PFSK-1 (cell line): ENCODE measurements at regions not wholly inside any gene's neighbourhood (a gene's known extent, or its start where the extent isn't known, plus 50 kb on each side); places are given as distances from the start of the nearest gene placed in this dataset.

Experiments
- FOXP2 ChIP-seq: optimal IDR thresholded peaks from 2 replicates; pipeline ENCODE3; 2011; ENCODE audit warnings: borderline replicate concordance, control low read depth, inconsistent platforms; ENCODE audit not compliant: insufficient read depth; ENCODE audit errors: extremely low read length, extremely low read depth
- POLR2AphosphoS5 ChIP-seq: IDR thresholded peaks from 2 replicates; pipeline ENCODE4 v1.6.1; 2012; ENCODE audit warnings: low read depth, mild to moderate bottlenecking, control low read depth, low read length, moderate library complexity
- SIN3A ChIP-seq: IDR thresholded peaks from 2 replicates; pipeline ENCODE4 v1.6.1; 2012; ENCODE audit warnings: mild to moderate bottlenecking, low read length, moderate library complexity, borderline replicate concordance; ENCODE audit not compliant: insufficient read depth
- TAF1 ChIP-seq: IDR thresholded peaks from 2 replicates; pipeline ENCODE4 v1.6.1; 2012; ENCODE audit warnings: low read length, control low read depth, borderline replicate concordance; ENCODE audit not compliant: insufficient read depth
- TF ChIP-seq, protein P1 (sequence below), 2 experiments: IDR thresholded peaks; 2 replicates each; pipeline versions ENCODE4 v1.6.1 to v1.8.0; 2011 to 2012; ENCODE audit warnings: low read depth in 2 of 2, low read length in 2 of 2, control low read depth in 1 of 2, inconsistent platforms in 1 of 2, mild to moderate bottlenecking in 1 of 2, moderate library complexity in 1 of 2; ENCODE audit not compliant: insufficient read depth in 1 of 2

DNA sequence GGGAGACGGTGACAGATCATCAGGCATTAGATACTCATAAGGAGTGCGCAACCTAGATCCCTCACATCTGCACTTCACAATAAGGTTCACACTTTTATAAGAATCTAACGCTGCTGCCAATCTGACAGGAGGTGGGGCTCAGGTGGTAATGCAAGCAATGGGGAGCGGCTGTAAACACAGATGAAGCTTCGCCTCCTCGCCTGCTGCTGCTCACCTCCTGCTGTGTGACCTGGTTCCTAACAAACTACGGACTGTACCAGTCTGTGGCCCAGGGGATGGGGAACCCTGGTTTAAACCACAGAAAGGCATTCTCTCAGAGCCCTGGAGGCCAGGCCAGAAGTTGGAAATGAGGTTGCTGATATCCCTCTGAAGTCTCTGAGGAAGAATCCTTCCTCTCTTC lies 323.6 kb downstream of the DRD1 start:
- TF ChIP-seq FOXP2 (no peak), POLR2AphosphoS5 (no peak), SIN3A (no peak), TAF1 (no peak)
- TF ChIP-seq, protein P1, sequence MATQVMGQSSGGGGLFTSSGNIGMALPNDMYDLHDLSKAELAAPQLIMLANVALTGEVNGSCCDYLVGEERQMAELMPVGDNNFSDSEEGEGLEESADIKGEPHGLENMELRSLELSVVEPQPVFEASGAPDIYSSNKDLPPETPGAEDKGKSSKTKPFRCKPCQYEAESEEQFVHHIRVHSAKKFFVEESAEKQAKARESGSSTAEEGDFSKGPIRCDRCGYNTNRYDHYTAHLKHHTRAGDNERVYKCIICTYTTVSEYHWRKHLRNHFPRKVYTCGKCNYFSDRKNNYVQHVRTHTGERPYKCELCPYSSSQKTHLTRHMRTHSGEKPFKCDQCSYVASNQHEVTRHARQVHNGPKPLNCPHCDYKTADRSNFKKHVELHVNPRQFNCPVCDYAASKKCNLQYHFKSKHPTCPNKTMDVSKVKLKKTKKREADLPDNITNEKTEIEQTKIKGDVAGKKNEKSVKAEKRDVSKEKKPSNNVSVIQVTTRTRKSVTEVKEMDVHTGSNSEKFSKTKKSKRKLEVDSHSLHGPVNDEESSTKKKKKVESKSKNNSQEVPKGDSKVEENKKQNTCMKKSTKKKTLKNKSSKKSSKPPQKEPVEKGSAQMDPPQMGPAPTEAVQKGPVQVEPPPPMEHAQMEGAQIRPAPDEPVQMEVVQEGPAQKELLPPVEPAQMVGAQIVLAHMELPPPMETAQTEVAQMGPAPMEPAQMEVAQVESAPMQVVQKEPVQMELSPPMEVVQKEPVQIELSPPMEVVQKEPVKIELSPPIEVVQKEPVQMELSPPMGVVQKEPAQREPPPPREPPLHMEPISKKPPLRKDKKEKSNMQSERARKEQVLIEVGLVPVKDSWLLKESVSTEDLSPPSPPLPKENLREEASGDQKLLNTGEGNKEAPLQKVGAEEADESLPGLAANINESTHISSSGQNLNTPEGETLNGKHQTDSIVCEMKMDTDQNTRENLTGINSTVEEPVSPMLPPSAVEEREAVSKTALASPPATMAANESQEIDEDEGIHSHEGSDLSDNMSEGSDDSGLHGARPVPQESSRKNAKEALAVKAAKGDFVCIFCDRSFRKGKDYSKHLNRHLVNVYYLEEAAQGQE (IDR thresholded peaks at IDR 0.05; ENCODE audit: insufficient read depth in 1 of 2, low read depth in 2 of 2, low read length in 2 of 2) = no peak

DNA sequence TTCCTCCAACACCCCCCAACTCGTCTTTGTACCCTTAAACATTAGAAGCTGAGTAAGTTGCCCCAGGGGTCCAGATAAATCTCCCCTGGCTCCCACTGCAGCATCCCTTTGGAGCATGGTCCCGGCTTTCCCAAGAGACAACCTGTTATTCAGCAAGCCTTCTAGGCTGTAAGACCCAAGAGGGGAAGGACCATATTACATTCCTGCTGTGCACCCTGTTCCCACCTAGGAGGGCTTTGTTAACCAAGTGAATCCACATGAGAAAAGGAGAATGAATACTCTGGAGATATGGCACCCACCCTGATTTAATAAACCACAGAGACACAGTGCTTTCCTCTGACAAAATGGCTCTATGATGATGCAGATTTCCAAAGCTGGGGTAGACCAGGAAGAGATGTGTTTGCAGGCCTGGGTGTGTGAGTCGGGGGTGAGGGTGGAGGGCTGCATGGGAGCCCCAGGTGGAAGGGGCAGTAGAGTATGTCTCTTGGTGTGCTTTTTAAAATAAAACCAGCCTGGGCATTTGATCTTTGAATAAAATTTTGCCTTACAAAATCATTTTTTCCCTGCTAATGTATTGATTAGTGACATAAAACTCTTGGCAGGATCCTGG lies 325.2 kb downstream of the DRD1 start:
- no peak for TF ChIP-seq SIN3A
- no peak for TF ChIP-seq FOXP2
- TF ChIP-seq TAF1 = no peak
- no peak for TF ChIP-seq POLR2AphosphoS5
- TF ChIP-seq, protein P1 (IDR thresholded peaks at IDR 0.05; ENCODE audit: insufficient read depth in 1 of 2, low read depth in 2 of 2, low read length in 2 of 2) = no peak

DNA sequence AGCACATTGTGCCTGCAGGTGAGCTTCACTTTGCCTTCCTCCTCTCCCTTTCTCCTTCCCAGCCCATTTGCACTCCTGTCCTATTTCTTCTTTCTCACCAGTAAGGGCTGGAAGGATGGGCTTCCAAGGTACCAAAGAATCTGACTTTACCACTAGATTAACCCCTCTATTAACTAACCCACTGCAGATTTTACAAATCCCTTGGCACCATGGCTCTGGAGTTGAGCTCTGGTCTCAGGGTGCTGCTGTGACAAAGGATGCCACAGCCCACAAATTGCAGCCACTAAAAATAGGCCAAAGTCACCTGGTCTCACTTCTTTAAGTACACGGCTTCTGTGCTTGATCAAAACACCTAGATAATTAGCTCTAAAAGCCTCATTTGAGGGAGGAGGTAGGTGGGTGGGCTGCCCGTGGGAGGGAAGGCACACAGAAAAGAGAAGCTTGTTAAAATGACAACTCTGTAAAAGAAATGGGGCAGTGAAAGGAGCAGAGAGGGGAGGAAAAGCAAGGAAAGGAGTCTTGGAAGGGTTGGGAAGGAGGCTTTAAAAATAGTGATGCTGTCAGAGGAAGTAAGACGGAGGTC lies 327.4 kb downstream of the DRD1 start:
- TF ChIP-seq, protein P1 (IDR thresholded peaks at IDR 0.05; ENCODE audit: insufficient read depth in 1 of 2, low read depth in 2 of 2, low read length in 2 of 2) = no peak
- TF ChIP-seq FOXP2 (no peak), SIN3A (no peak), POLR2AphosphoS5 (no peak), TAF1 (no peak)

DNA sequence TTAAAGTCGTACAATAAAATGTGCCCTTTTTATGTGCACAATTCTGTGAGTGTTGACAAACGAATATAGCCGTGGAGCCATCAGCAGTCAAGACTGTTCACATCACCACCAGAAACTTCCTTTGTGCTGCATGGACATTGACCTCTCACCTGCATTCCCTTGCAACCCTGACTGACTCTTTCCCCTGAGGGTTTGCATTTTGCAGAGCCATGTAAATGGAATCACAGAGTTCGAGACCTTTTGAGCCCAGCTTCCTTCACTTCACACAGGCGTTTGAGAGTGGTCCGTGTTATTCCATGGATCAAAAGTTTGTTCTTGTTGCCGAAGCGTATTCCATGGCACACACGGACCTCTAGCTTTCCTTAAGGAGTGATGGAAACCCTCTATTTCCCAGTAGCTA lies 328.2 kb downstream of the DRD1 start:
- TF ChIP-seq POLR2AphosphoS5 = no peak
- no peak for TF ChIP-seq SIN3A
- no peak for TF ChIP-seq TAF1

DNA sequence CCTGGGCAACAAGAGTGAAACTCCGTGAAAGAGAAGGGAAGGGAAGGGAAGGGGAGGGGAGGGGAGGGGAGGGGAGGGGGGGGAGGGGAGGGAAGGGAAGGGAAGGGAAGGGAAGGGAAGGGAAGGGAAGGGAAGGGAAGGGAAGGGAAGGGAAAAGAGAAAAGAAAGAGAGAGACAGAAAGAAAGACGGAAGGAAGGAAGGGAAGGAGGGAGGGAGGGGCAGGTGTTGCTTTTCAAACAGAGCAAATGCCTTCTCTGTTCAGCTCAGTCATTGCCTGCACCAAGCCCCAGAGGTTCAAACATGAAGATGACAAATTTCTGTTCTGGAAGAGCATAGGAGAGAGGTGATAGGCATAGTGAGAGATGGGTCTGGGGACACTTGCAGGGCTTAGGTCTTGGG lies 330.0 kb downstream of the DRD1 start:
- no peak for TF ChIP-seq FOXP2
- TF ChIP-seq SIN3A = no peak
- TF ChIP-seq, protein P1 (IDR thresholded peaks at IDR 0.05; ENCODE audit: insufficient read depth in 1 of 2, low read depth in 2 of 2, low read length in 2 of 2) = no peak
- TF ChIP-seq TAF1 = no peak
- TF ChIP-seq POLR2AphosphoS5 = no peak
